NCI-H1417 (cell line): ENCODE measurements at regions not wholly inside any gene's neighbourhood (a gene's known extent, or its start where the extent isn't known, plus 50 kb on each side); places are given as distances from the start of the nearest gene placed in this dataset.
"Not testable (repeated sequence)": the region's sequence is repeated elsewhere in the genome, so short reads cannot be mapped to it uniquely, and the experiment has no call there.

Experiments used
- DNase-seq, 3 experiments: peaks; one replicate each; lab custom pipeline; 2025; lab: John Stamatoyannopoulos, UW

- no peak for DNase-seq
Measured at GRCh38 chr15:35209838-35210237, 124.7 kb upstream of the NANOGP8 start.

GRCh38 chr15:35208353-35208752 is 123.3 kb upstream of the NANOGP8 start:
- no peak for DNase-seq

- peak in 1 of 3 experiments; percentile 1 for DNase-seq
Measured at GRCh38 chr15:35206060-35206675, 121.1 kb upstream of the NANOGP8 start.

- no peak for DNase-seq
Measured at GRCh38 chr15:35198197-35198596, 113.1 kb upstream of the NANOGP8 start.

- DNase-seq: no peak
Measured at GRCh38 chr15:35197754-35198153, 112.7 kb upstream of the NANOGP8 start.

- DNase-seq: no peak
Measured at GRCh38 chr15:35197306-35197705, 112.2 kb upstream of the NANOGP8 start.

GRCh38 chr15:35196273-35196672 is 111.2 kb upstream of the NANOGP8 start:
- no peak for DNase-seq

- DNase-seq: no peak
Measured at GRCh38 chr15:35195649-35196048, 110.6 kb upstream of the NANOGP8 start.

GRCh38 chr15:35195031-35195430 is 109.9 kb upstream of the NANOGP8 start:
- no peak for DNase-seq

GRCh38 chr15:35194296-35194695 is 109.2 kb upstream of the NANOGP8 start:
- DNase-seq: no peak

- DNase-seq: no peak
Measured at GRCh38 chr15:35191783-35192182, 106.7 kb upstream of the NANOGP8 start.

GRCh38 chr15:35186346-35186745 is 101.3 kb upstream of the NANOGP8 start:
- peak in 1 of 3 experiments; percentile 65 for DNase-seq

- DNase-seq: no peak
Measured at GRCh38 chr15:35184646-35185045, 99.6 kb upstream of the NANOGP8 start.

GRCh38 chr15:35182841-35183479 is 97.9 kb upstream of the NANOGP8 start:
- peak in 2 of 3 experiments; percentile 71 to 87 for DNase-seq

- peak in 1 of 3 experiments; percentile 30 for DNase-seq
Measured at GRCh38 chr15:35181538-35181937, 96.4 kb upstream of the NANOGP8 start.

- no peak for DNase-seq
Measured at GRCh38 chr15:35179739-35180138, 94.6 kb upstream of the NANOGP8 start.

- DNase-seq: not testable (repeated sequence)
Measured at GRCh38 chr15:35178186-35178585, 93.1 kb upstream of the NANOGP8 start.

GRCh38 chr15:35174948-35175347 is 89.9 kb upstream of the NANOGP8 start:
- DNase-seq: peak in 1 of 3 experiments; percentile 88

- no peak for DNase-seq
Measured at GRCh38 chr15:35173444-35174118, 88.5 kb upstream of the NANOGP8 start.

GRCh38 chr15:35170207-35170606 is 85.1 kb upstream of the NANOGP8 start:
- no peak for DNase-seq

GRCh38 chr15:35168464-35168863 is 83.4 kb upstream of the NANOGP8 start:
- no peak for DNase-seq

- DNase-seq: no peak
Measured at GRCh38 chr15:35167675-35168074, 82.6 kb upstream of the NANOGP8 start.

- DNase-seq: no peak
Measured at GRCh38 chr15:35166730-35167359, 81.8 kb upstream of the NANOGP8 start.
